PC-9 (cell line): ENCODE measurements at regions not wholly inside any gene's neighbourhood (a gene's known extent, or its start where the extent isn't known, plus 50 kb on each side); places are given as distances from the start of the nearest gene placed in this dataset.

ENCODE experiments used
- BruUV-seq: library from RNA; stranded (reverse); fragments of 400-500 nt; replicated peaks from 2 replicates; lab custom pipeline; 2021; lab: Mats Ljungman, UMichigan
- CTCF ChIA-PET: fragments of 300-600 bp; sonication (Branson Sonifier 250); formaldehyde crosslinking; loops from one replicate; lab custom pipeline; 2022; ENCODE audit warnings: antibody characterized with exemption; lab: Charles Lee
- POLR2A ChIA-PET: fragments of 300-600 bp; sonication (Branson Sonifier 250); formaldehyde crosslinking; loops from one replicate; lab custom pipeline; 2022; ENCODE audit warnings: antibody characterized with exemption; ENCODE audit not compliant: unreplicated experiment; lab: Charles Lee
- DNase-seq, 2 experiments: peaks; one replicate each; pipeline versions ENCODE4 v3.0.0 to v3.0.0-alpha.2; 2015 to 2022; ENCODE audit warnings: mixed read lengths in 1 of 2
- H2AFZ ChIP-seq: fragments of 200-600 bp; sonication (generic); 2 replicates; pipeline ENCODE4 v1.8.1; 2017; ENCODE audit warnings: antibody characterized with exemption
- H3F3A ChIP-seq: fragments of 200-600 bp; sonication (generic); 2 replicates; pipeline ENCODE4 v1.8.1; 2017; ENCODE audit warnings: antibody characterized with exemption, mild to moderate bottlenecking, low read depth; ENCODE audit not compliant: insufficient read depth
- H3K27ac ChIP-seq: fragments of 200-600 bp; sonication (generic); 2 replicates; pipeline ENCODE4 v1.6.1; 2016; ENCODE audit warnings: mixed run types
- H3K27me3 ChIP-seq: fragments of 200-600 bp; sonication (generic); 2 replicates; pipeline ENCODE4 v1.6.1; 2016; ENCODE audit warnings: low read depth, mixed run types; ENCODE audit not compliant: insufficient read depth
- H3K36me3 ChIP-seq: fragments of 200-600 bp; sonication (generic); 2 replicates; pipeline ENCODE4 v1.6.1; 2016; ENCODE audit warnings: low read depth, mixed run types
- H3K4me1 ChIP-seq: fragments of 200-600 bp; sonication (generic); replicated peaks from 2 replicates; pipeline ENCODE4 v1.6.1; 2016; ENCODE audit warnings: mixed run types; ENCODE audit not compliant: insufficient read depth
- H3K4me2 ChIP-seq: fragments of 200-600 bp; sonication (generic); 2 replicates; pipeline ENCODE4 v1.6.1; 2017; ENCODE audit warnings: mixed run types
- H3K4me3 ChIP-seq: fragments of 200-600 bp; sonication (generic); 2 replicates; pipeline ENCODE4 v1.6.1; 2016; ENCODE audit warnings: mixed run types
- H3K79me2 ChIP-seq: fragments of 200-600 bp; sonication (generic); 2 replicates; pipeline ENCODE4 v1.6.1; 2017; ENCODE audit warnings: low read depth, mixed run types
- H3K9me2 ChIP-seq: fragments of 200-600 bp; sonication (generic); 2 replicates; pipeline ENCODE4 v1.8.1; 2017; ENCODE audit warnings: mild to moderate bottlenecking; ENCODE audit not compliant: insufficient read depth
- H3K9me3 ChIP-seq: fragments of 200-600 bp; sonication (generic); 2 replicates; pipeline ENCODE4 v1.8.1; 2016; ENCODE audit warnings: low read depth; ENCODE audit not compliant: insufficient read depth
- H4K20me1 ChIP-seq: fragments of 200-600 bp; sonication (generic); 2 replicates; pipeline ENCODE4 v1.8.1; 2017; ENCODE audit not compliant: insufficient read depth
- EZH2 ChIP-seq: fragments of 200-600 bp; sonication (generic); IDR thresholded peaks from 2 replicates; pipeline ENCODE4 v1.8.0; 2017; ENCODE audit warnings: antibody characterized with exemption, low read depth
- intact Hi-C: fragments of 100-400 bp; cut with micrococcal nuclease; formaldehyde crosslinking; loops from one replicate; pipeline ENCODE4 v1.10.0; 2022; ENCODE audit not compliant: unreplicated experiment
- TF ChIP-seq, protein P1 (sequence below): fragments of 200-600 bp; sonication (generic); conservative IDR thresholded peaks from 2 replicates; pipeline ENCODE4 v1.6.1; 2017; ENCODE audit warnings: mixed run types, antibody characterized with exemption, mild to moderate bottlenecking, moderate library complexity

- DNase-seq = no peak
- ChIA-PET POLR2A (no interaction called here), CTCF (no interaction called here)
- Histone ChIP-seq H3K9me3 (no peaks in the 10 kb centered on the region), H3K4me3 (no peak overlapping the region), H3K9me2 (no peaks in the 10 kb centered on the region), H4K20me1 (no peaks in the 10 kb centered on the region), H3K27ac (no peak overlapping the region), H3K79me2 (no peaks in the 10 kb centered on the region), H3K27me3 (no peaks in the 10 kb centered on the region), H2AFZ (no peak overlapping the region), H3K4me1 (no peaks in the 10 kb centered on the region), H3K4me2 (no peak overlapping the region), H3F3A (no peaks in the 10 kb centered on the region), H3K36me3 (no peaks in the 10 kb centered on the region)
- intact Hi-C loops = no loop called here
- BruUV-seq = no TSS peak
- TF ChIP-seq EZH2 = no peak
- TF ChIP-seq, protein P1, sequence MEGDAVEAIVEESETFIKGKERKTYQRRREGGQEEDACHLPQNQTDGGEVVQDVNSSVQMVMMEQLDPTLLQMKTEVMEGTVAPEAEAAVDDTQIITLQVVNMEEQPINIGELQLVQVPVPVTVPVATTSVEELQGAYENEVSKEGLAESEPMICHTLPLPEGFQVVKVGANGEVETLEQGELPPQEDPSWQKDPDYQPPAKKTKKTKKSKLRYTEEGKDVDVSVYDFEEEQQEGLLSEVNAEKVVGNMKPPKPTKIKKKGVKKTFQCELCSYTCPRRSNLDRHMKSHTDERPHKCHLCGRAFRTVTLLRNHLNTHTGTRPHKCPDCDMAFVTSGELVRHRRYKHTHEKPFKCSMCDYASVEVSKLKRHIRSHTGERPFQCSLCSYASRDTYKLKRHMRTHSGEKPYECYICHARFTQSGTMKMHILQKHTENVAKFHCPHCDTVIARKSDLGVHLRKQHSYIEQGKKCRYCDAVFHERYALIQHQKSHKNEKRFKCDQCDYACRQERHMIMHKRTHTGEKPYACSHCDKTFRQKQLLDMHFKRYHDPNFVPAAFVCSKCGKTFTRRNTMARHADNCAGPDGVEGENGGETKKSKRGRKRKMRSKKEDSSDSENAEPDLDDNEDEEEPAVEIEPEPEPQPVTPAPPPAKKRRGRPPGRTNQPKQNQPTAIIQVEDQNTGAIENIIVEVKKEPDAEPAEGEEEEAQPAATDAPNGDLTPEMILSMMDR = no peak
Measured at GRCh38 chr18:2147476-2148230, 423.7 kb downstream of the METTL4 start.

GRCh38 chr18:2148823-2149222 is 422.5 kb downstream of the METTL4 start:
- DNase-seq = no peak
- Histone ChIP-seq H4K20me1 (no peaks in the 10 kb centered on the region), H3K4me1 (no peaks in the 10 kb centered on the region), H3F3A (no peaks in the 10 kb centered on the region), H3K36me3 (no peaks in the 10 kb centered on the region), H3K27me3 (no peaks in the 10 kb centered on the region), H3K79me2 (no peaks in the 10 kb centered on the region), H3K4me2 (no peak overlapping the region), H3K27ac (no peak overlapping the region), H3K9me3 (no peaks in the 10 kb centered on the region), H3K4me3 (no peak overlapping the region), H3K9me2 (no peaks in the 10 kb centered on the region), H2AFZ (no peak overlapping the region)
- intact Hi-C loops = no loop called here
- CTCF ChIA-PET = no interaction called here
- POLR2A ChIA-PET = no interaction called here
- no TSS peak for BruUV-seq
- TF ChIP-seq, protein P1 = no peak
- TF ChIP-seq EZH2 = no peak

- POLR2A ChIA-PET = no interaction called here
- BruUV-seq = no TSS peak
Measured at GRCh38 chr18:2150566-2150965, 420.7 kb downstream of the METTL4 start.

More at GRCh38 chr18:2150566-2150965, 420.7 kb downstream of the METTL4 start:
- no peak overlapping the region for H3K4me3 ChIP-seq
- H4K20me1 ChIP-seq = no peaks in the 10 kb centered on the region
- H3K4me1 ChIP-seq = no peaks in the 10 kb centered on the region
- H3K36me3 ChIP-seq = no peaks in the 10 kb centered on the region
- TF ChIP-seq, protein P1 = no peak
- TF ChIP-seq EZH2 = no peak
- H3K27me3 ChIP-seq = no peaks in the 10 kb centered on the region
- CTCF ChIA-PET = interaction anchor here (0.5 kb wide), 1 partner anchor 166 kb away, joined by 3 read pairs; no protein-coding TSS in a partner anchor
- no peaks in the 10 kb centered on the region for H3F3A ChIP-seq
- H3K9me3 ChIP-seq = no peaks in the 10 kb centered on the region
- H3K27ac ChIP-seq = no peak overlapping the region
- H3K9me2 ChIP-seq = no peaks in the 10 kb centered on the region
- DNase-seq = no peak
- no peak overlapping the region for H3K4me2 ChIP-seq
- intact Hi-C loops = no loop called here
- H3K79me2 ChIP-seq = no peaks in the 10 kb centered on the region
- no peak overlapping the region for H2AFZ ChIP-seq
